H9 (cell line): ENCODE measurements at regions not wholly inside any gene's neighbourhood (a gene's known extent, or its start where the extent isn't known, plus 50 kb on each side); places are given as distances from the start of the nearest gene placed in this dataset.

Experiments used
- DNase-seq: peaks from one replicate; pipeline ENCODE4 v3.0.0-alpha.2; 2017
- H2AFZ ChIP-seq: one replicate; pipeline ENCODE4 v1.6.1; 2013; ENCODE audit warnings: mild to moderate bottlenecking, low read length, control low read depth, moderate library complexity
- H2AK5ac ChIP-seq: 2 replicates; pipeline ENCODE4 v1.6.1; 2013; ENCODE audit warnings: low read length, control low read depth, mixed read lengths; ENCODE audit not compliant: insufficient read length
- H2BK120ac ChIP-seq: one replicate; pipeline ENCODE4 v1.6.1; 2013; ENCODE audit warnings: low read depth, mild to moderate bottlenecking, low read length, control low read depth, inconsistent platforms; ENCODE audit not compliant: poor library complexity, severe bottlenecking
- H2BK12ac ChIP-seq: 2 replicates; pipeline ENCODE4 v1.6.1; 2013; ENCODE audit warnings: low read length, control low read depth, mixed read lengths, low read depth; ENCODE audit not compliant: insufficient read length
- H2BK15ac ChIP-seq: 2 replicates; pipeline ENCODE4 v1.6.1; 2013; ENCODE audit warnings: low read depth, low read length, control low read depth
- H2BK20ac ChIP-seq: one replicate; pipeline ENCODE4 v1.6.1; 2013; ENCODE audit warnings: low read depth, mild to moderate bottlenecking, low read length, control low read depth, inconsistent platforms; ENCODE audit not compliant: poor library complexity, severe bottlenecking
- H2BK5ac ChIP-seq: 2 replicates; pipeline ENCODE4 v1.6.1; 2013; ENCODE audit warnings: low read length, control low read depth, mixed read lengths; ENCODE audit not compliant: insufficient read length
- H3K14ac ChIP-seq: 2 replicates; pipeline ENCODE4 v1.6.1; 2013; ENCODE audit warnings: low read length, control low read depth; ENCODE audit not compliant: insufficient read depth
- H3K18ac ChIP-seq: 2 replicates; pipeline ENCODE4 v1.6.1; 2013; ENCODE audit warnings: low read depth, mild to moderate bottlenecking, mixed read lengths, low read length, control low read depth; ENCODE audit not compliant: insufficient read length
- H3K23ac ChIP-seq: 2 replicates; pipeline ENCODE4 v1.6.1; 2013; ENCODE audit warnings: low read length, control low read depth, mixed read lengths, low read depth; ENCODE audit not compliant: insufficient read length
- H3K23me2 ChIP-seq: 2 replicates; pipeline ENCODE4 v1.6.1; 2013; ENCODE audit warnings: low read depth, mild to moderate bottlenecking, mixed read lengths, low read length, control low read depth; ENCODE audit not compliant: insufficient read length, poor library complexity, severe bottlenecking
- H3K27ac ChIP-seq: 2 replicates; pipeline ENCODE4 v1.5.1; 2013; ENCODE audit warnings: low read length, control low read depth, mixed read lengths, low read depth; ENCODE audit not compliant: insufficient read length
- H3K27me3 ChIP-seq: 2 replicates; pipeline ENCODE4 v1.6.1; 2013; ENCODE audit warnings: low read length, control low read depth, inconsistent platforms; ENCODE audit not compliant: insufficient read depth
- H3K4ac ChIP-seq: 2 replicates; pipeline ENCODE4 v1.6.1; 2013; ENCODE audit warnings: low read depth, mild to moderate bottlenecking, control low read depth, inconsistent platforms, low read length, moderate library complexity
- H3K4me1 ChIP-seq: 2 replicates; pipeline ENCODE4 v1.6.1; 2013; ENCODE audit warnings: low read length, control low read depth, inconsistent platforms; ENCODE audit not compliant: insufficient read depth
- H3K4me2 ChIP-seq: 2 replicates; pipeline ENCODE4 v1.6.1; 2013; ENCODE audit warnings: low read length, control low read depth, mixed read lengths; ENCODE audit not compliant: insufficient read length, insufficient read depth
- H3K56ac ChIP-seq: 2 replicates; pipeline ENCODE4 v1.6.1; 2013; ENCODE audit warnings: low read depth, mild to moderate bottlenecking, mixed read lengths, low read length, control low read depth; ENCODE audit not compliant: insufficient read length
- H3K79me1 ChIP-seq: 2 replicates; pipeline ENCODE4 v1.6.1; 2013; ENCODE audit warnings: low read depth, mild to moderate bottlenecking, moderate library complexity, low read length, control low read depth, inconsistent platforms; ENCODE audit not compliant: insufficient read depth, poor library complexity, severe bottlenecking
- H3K79me2 ChIP-seq: 2 replicates; pipeline ENCODE4 v1.6.1; 2013; ENCODE audit warnings: low read length, control low read depth, inconsistent platforms; ENCODE audit not compliant: insufficient read depth
- H3K9ac ChIP-seq: 2 replicates; pipeline ENCODE4 v1.6.1; 2013; ENCODE audit warnings: low read length, control low read depth, mixed read lengths; ENCODE audit not compliant: insufficient read length; ENCODE audit errors: extremely low read depth
- H3K9me3 ChIP-seq: one replicate; pipeline ENCODE4 v1.6.1; 2013; ENCODE audit warnings: low read depth, low read length, inconsistent platforms; ENCODE audit not compliant: control insufficient read depth
- H3T11ph ChIP-seq: one replicate; pipeline ENCODE4 v1.6.1; 2013; ENCODE audit warnings: mild to moderate bottlenecking, low read length, control low read depth, inconsistent platforms
- H4K20me1 ChIP-seq: one replicate; pipeline ENCODE4 v1.6.1; 2013; ENCODE audit not compliant: control insufficient read depth, insufficient read length, insufficient read depth
- H4K5ac ChIP-seq: 2 replicates; pipeline ENCODE4 v1.6.1; 2013; ENCODE audit warnings: low read depth, mild to moderate bottlenecking, mixed read lengths, low read length, control low read depth; ENCODE audit not compliant: insufficient read length
- H4K8ac ChIP-seq: replicated peaks from 2 replicates; pipeline ENCODE4 v1.6.1; 2013; ENCODE audit warnings: low read length, control low read depth, mixed read lengths, low read depth; ENCODE audit not compliant: insufficient read length
- H4K91ac ChIP-seq: 2 replicates; pipeline ENCODE4 v1.6.1; 2013; ENCODE audit warnings: low read depth, mild to moderate bottlenecking, moderate library complexity, mixed read lengths, low read length, control low read depth; ENCODE audit not compliant: insufficient read length
- H3K27ac Mint-ChIP-seq, 3 experiments: 2 replicates in 2 of 3; 3 replicates in 1 of 3; pipeline ENCODE4 v1.8.0; 2020 to 2021; ENCODE audit warnings: mixed read lengths in 3 of 3, mild to moderate bottlenecking in 1 of 3, moderate library complexity in 1 of 3
- H3K27me3 Mint-ChIP-seq: 2 replicates; pipeline ENCODE4 v1.8.0; 2021; ENCODE audit warnings: low read depth, mild to moderate bottlenecking, moderate library complexity, mixed read lengths
- H3K36me3 Mint-ChIP-seq, 3 experiments: 2 replicates in 2 of 3; 3 replicates in 1 of 3; pipeline ENCODE4 v1.8.0; 2020 to 2021; ENCODE audit warnings: low read depth in 3 of 3, mixed read lengths in 3 of 3; ENCODE audit not compliant: insufficient read depth in 1 of 3
- H3K4me1 Mint-ChIP-seq, 2 experiments: 2 replicates each; pipeline ENCODE4 v1.8.0; 2020; ENCODE audit warnings: mixed read lengths in 2 of 2
- H3K4me3 Mint-ChIP-seq, 2 experiments: 2 replicates in 1 of 2; 3 replicates in 1 of 2; pipeline ENCODE4 v1.8.0; 2020 to 2021; ENCODE audit warnings: mild to moderate bottlenecking in 2 of 2, mixed read lengths in 2 of 2, moderate library complexity in 1 of 2
- H3K9me3 Mint-ChIP-seq, 2 experiments: 2 replicates in 1 of 2; 3 replicates in 1 of 2; pipeline ENCODE4 v1.8.0; 2020; ENCODE audit warnings: mild to moderate bottlenecking in 2 of 2, mixed read lengths in 2 of 2, moderate library complexity in 1 of 2
- WGBS: extraction: QIAGEN DNeasy Blood & Tissue Kit; methylation state at CpG from one replicate; pipeline ENCODE4 v1.1.7; 2013; ENCODE audit warnings: missing lambda C conversion rate, low lambda C conversion rate, mixed read lengths; ENCODE audit not compliant: insufficient read length; ENCODE audit errors: extremely low coverage; 5-methylcytosine and 5-hydroxymethylcytosine counted together
- TF ChIP-seq, protein P1 (sequence below): fragments of 200-600 bp; sonication (generic); conservative IDR thresholded peaks from 3 replicates; pipeline ENCODE4 v1.8.0; 2021; ENCODE audit warnings: antibody characterized with exemption, mild to moderate bottlenecking

DNA sequence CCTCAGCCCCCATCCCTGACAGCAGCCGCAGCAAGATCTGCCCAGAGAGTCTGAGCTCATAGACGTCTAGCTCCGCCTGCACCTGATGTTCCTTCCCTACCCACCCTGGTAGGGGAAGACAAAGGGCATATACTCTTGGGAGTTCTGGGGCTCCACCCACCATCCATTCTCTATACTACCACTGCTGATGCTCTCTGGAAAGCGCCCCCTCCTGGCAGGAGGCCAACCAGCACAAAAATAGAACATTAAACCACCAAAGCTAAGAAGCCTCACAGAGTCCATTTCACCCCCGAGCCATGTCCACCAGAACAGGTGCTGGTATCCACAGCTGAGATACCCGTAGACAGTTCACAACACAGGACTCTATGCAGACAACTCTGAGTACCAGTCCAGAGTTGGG lies 662.6 kb upstream of the FAM98A start:
- Histone ChIP-seq H3K4me1 (no peaks in the 10 kb centered on the region), H3K27ac (no peak overlapping the region), H4K8ac (no peak overlapping the region), H3K23me2 (no peaks in the 10 kb centered on the region), H3K9ac (no peak overlapping the region), H2BK5ac (no peak overlapping the region), H3K14ac (no peak overlapping the region), H3K79me2 (no peaks in the 10 kb centered on the region), H3K27me3 (no peaks in the 10 kb centered on the region), H3K56ac (no peak overlapping the region), H2BK120ac (no peak overlapping the region), H3K9me3 (no peaks in the 10 kb centered on the region), H4K20me1 (no peaks in the 10 kb centered on the region), H4K91ac (no peak overlapping the region), H2BK20ac (no peak overlapping the region), H4K5ac (no peak overlapping the region), H3K18ac (no peak overlapping the region), H2BK12ac (no peak overlapping the region), H3K4me2 (no peak overlapping the region), H3K4ac (no peak overlapping the region), H3T11ph (no peak overlapping the region), H3K79me1 (no peaks in the 10 kb centered on the region), H3K23ac (no peak overlapping the region), H2AFZ (no peak overlapping the region), H2AK5ac (no peak overlapping the region), H2BK15ac (no peak overlapping the region)
- TF ChIP-seq, protein P1, sequence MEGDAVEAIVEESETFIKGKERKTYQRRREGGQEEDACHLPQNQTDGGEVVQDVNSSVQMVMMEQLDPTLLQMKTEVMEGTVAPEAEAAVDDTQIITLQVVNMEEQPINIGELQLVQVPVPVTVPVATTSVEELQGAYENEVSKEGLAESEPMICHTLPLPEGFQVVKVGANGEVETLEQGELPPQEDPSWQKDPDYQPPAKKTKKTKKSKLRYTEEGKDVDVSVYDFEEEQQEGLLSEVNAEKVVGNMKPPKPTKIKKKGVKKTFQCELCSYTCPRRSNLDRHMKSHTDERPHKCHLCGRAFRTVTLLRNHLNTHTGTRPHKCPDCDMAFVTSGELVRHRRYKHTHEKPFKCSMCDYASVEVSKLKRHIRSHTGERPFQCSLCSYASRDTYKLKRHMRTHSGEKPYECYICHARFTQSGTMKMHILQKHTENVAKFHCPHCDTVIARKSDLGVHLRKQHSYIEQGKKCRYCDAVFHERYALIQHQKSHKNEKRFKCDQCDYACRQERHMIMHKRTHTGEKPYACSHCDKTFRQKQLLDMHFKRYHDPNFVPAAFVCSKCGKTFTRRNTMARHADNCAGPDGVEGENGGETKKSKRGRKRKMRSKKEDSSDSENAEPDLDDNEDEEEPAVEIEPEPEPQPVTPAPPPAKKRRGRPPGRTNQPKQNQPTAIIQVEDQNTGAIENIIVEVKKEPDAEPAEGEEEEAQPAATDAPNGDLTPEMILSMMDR = peak; percentile 43; the same call in 2 of the 3 replicates
- no CpG with 5 or more reads among the region's 6 CpGs for WGBS
- H3K27me3 Mint-ChIP-seq = peaks cover 2% of the 10 kb centered on the region; the same call in 1 of the 2 replicates
- peak overlapping the region in 1 of 3 experiments; percentile 40; a peak in 1 of 7 replicates for H3K27ac Mint-ChIP-seq
- no peaks in the 10 kb centered on the region for H3K4me1 Mint-ChIP-seq
- peaks cover 4 to 9% of the 10 kb centered on the region in 2 experiments; a peak in 4 of 5 replicates for H3K9me3 Mint-ChIP-seq
- peaks cover 6 to 9% (median 7%) of the 10 kb centered on the region in 3 experiments; a peak in 6 of 7 replicates for H3K36me3 Mint-ChIP-seq
- no peak for DNase-seq
- no peak overlapping the region for H3K4me3 Mint-ChIP-seq
